ENCODE measurements at regions not wholly inside any gene's neighbourhood (a gene's known extent, or its start where the extent isn't known, plus 50 kb on each side); places are given as distances from the start of the nearest gene placed in this dataset.
"Not testable (repeated sequence)": the region's sequence is repeated elsewhere in the genome, so short reads cannot be mapped to it uniquely, and the experiment has no call there.

DNA sequence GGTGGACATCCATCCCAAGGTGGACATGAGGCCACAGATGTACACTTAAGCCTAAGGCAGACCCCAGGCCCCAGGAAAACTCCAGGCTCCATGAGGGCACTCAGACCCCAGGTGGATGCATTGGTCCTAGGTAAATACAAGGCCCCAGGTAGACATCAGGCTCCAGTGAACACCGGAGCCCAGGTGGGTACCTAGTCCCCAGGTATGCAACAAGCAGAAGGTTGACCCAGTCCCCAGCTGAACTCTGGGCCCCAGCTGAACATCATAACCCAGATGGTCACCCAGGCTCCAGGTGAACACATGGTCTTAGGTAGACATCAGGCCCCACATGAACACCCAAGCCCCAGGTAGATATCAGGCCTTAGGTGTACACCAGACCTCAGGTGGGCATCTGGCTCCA lies 1271.9 kb downstream of the FOXD4L5 start:
- not testable (repeated sequence) for TF ChIP-seq CTCF (IDR thresholded peaks at IDR 0.05); POLR2A (IDR thresholded peaks at IDR 0.05); EP300 (IDR thresholded peaks at IDR 0.05; ENCODE audit: low read depth)
